GM12878 (cell line): ENCODE measurements at regions not wholly inside any gene's neighbourhood (a gene's known extent, or its start where the extent isn't known, plus 50 kb on each side); places are given as distances from the start of the nearest gene placed in this dataset.

Experiments
- ATAC-seq: fragments of 200-7000 bp; cut with Tn5 transposase; 3 replicates; pipeline ENCODE4 v1.9.1; 2020; ENCODE audit warnings: mild to moderate bottlenecking, moderate library complexity
- BruUV-seq: library from RNA; stranded (reverse); fragments of 400-500 nt; replicated peaks from 2 replicates; lab custom pipeline; 2021; lab: Mats Ljungman, UMichigan
- CTCF ChIA-PET: fragments of 300-600 bp; sonication (Branson Sonifier 250); formaldehyde crosslinking; extraction: SDS; loops from one replicate; lab custom pipeline; 2021; ENCODE audit warnings: inconsistent platforms; lab: Yijun Ruan, JAX
- POLR2A ChIA-PET: fragments of 350-600 bp; formaldehyde crosslinking; extraction: SDS; loops from one replicate; lab custom pipeline; 2021; ENCODE audit warnings: inconsistent platforms; lab: Charles Lee
- RAD21 ChIA-PET: fragments of 300-600 bp; sonication (Branson Sonifier 250); formaldehyde crosslinking; loops from one replicate; lab custom pipeline; 2023; ENCODE audit warnings: antibody characterized with exemption; ENCODE audit not compliant: unreplicated experiment; lab: Charles Lee
- SMC1A ChIA-PET: fragments of 300-600 bp; sonication (Branson Sonifier 250); formaldehyde crosslinking; loops from one replicate; lab custom pipeline; 2023; ENCODE audit not compliant: unreplicated experiment, uncharacterized antibody; lab: Charles Lee
- DNase-seq: peaks from one replicate; pipeline ENCODE4 v3.0.0-alpha.2; 2011; ENCODE audit warnings: low read depth, low spot score
- FAIRE-seq: peaks from 3 replicates; lab custom pipeline; 2011; peaks lifted over from hg19 to GRCh38; lab: Jason Lieb, UNC
- H2AFZ ChIP-seq: 2 replicates; pipeline ENCODE4 v1.6.0; 2011; ENCODE audit warnings: low read depth, low read length, control low read depth; ENCODE audit not compliant: control insufficient read depth
- H3K27ac ChIP-seq: 2 replicates; pipeline ENCODE4 v1.5.1; 2011; ENCODE audit warnings: control low read depth; ENCODE audit not compliant: control insufficient read depth, insufficient read depth
- H3K27me3 ChIP-seq, 2 experiments: replicated peaks in 1 of 2; 2 replicates each; pipeline versions ENCODE4 v1.6.0 to v1.6.1; 2011; ENCODE audit warnings: low read length in 1 of 2; ENCODE audit not compliant: control insufficient read depth in 2 of 2, insufficient read depth in 2 of 2
- H3K36me3 ChIP-seq, 2 experiments: 2 replicates each; pipeline ENCODE4 v1.5.1; 2011; ENCODE audit warnings: low read length in 1 of 2; ENCODE audit not compliant: control insufficient read depth in 2 of 2, insufficient read depth in 2 of 2
- H3K4me1 ChIP-seq: 2 replicates; pipeline ENCODE4 v1.6.1; 2011; ENCODE audit warnings: mild to moderate bottlenecking, low read length, moderate library complexity, mixed read lengths; ENCODE audit not compliant: control insufficient read depth, insufficient read depth
- H3K4me2 ChIP-seq: 2 replicates; pipeline ENCODE4 v1.6.0; 2011; ENCODE audit warnings: control low read depth; ENCODE audit not compliant: control insufficient read depth, insufficient read depth
- H3K4me3 ChIP-seq: fragments of 200-600 bp; sonication (generic); 2 replicates; pipeline ENCODE4 v1.5.1; 2016
- H3K79me2 ChIP-seq: 2 replicates; pipeline ENCODE4 v1.6.0; 2011; ENCODE audit warnings: low read length; ENCODE audit not compliant: control insufficient read depth, insufficient read depth
- H3K9ac ChIP-seq: 2 replicates; pipeline ENCODE4 v1.8.0; 2011; ENCODE audit warnings: low read length, control low read depth, mixed read lengths; ENCODE audit not compliant: control insufficient read depth, insufficient read depth
- H3K9me3 ChIP-seq: replicated peaks from 3 replicates; pipeline ENCODE4 v1.5.1; 2011; ENCODE audit warnings: mild to moderate bottlenecking, low read length; ENCODE audit not compliant: control insufficient read depth, insufficient read depth
- H4K20me1 ChIP-seq: 2 replicates; pipeline ENCODE4 v1.6.0; 2011; ENCODE audit not compliant: control insufficient read depth, insufficient read depth
- FOS ChIP-seq: IDR thresholded peaks from 3 replicates; pipeline ENCODE4 v1.6.1; 2011; ENCODE audit warnings: borderline replicate concordance; ENCODE audit not compliant: insufficient read length; ENCODE audit errors: extremely low read depth
- NRF1 ChIP-seq: conservative IDR thresholded peaks from 2 replicates; pipeline ENCODE4 v1.6.1; 2011; ENCODE audit warnings: mild to moderate bottlenecking, low read depth, low read length, improper control_type of control experiment
- RELB ChIP-seq: fragments of 450-650 bp; IDR thresholded peaks from 2 replicates; pipeline ENCODE4 v1.6.1; 2017; ENCODE audit warnings: low read depth, mild to moderate bottlenecking, moderate library complexity
- SMAD1 ChIP-seq: fragments of 450-650 bp; IDR thresholded peaks from 2 replicates; pipeline ENCODE4 v1.6.1; 2018; ENCODE audit warnings: mild to moderate bottlenecking, low read depth; ENCODE audit not compliant: partially characterized antibody
- SREBF2 ChIP-seq: IDR thresholded peaks from 2 replicates; pipeline ENCODE4 v1.6.1; 2012; ENCODE audit warnings: mild to moderate bottlenecking, low read length
- USF2 ChIP-seq: IDR thresholded peaks from 2 replicates; pipeline ENCODE4 v1.6.1; 2011; ENCODE audit warnings: low read depth, low read length, improper control_type of control experiment, borderline replicate concordance
- YBX1 ChIP-seq: fragments of 450-650 bp; IDR thresholded peaks from 2 replicates; pipeline ENCODE4 v1.6.1; 2016; ENCODE audit warnings: antibody characterized with exemption
- WGBS: methylation state at CpG from one replicate; pipeline ENCODE4 v1.1.6; 2016; ENCODE audit warnings: low lambda C conversion rate; ENCODE audit not compliant: insufficient replicate concordance, insufficient coverage; ENCODE audit errors: missing lambda C conversion rate; 5-methylcytosine and 5-hydroxymethylcytosine counted together
- in situ Hi-C: fragments of 300-500 bp; cut with MboI; formaldehyde crosslinking; loops from 9 replicates; pipeline ENCODE4 v1.14.3; 2018; ENCODE audit warnings: mixed read lengths
- intact Hi-C: fragments of 100-400 bp; cut with micrococcal nuclease; formaldehyde crosslinking; loops from one replicate; pipeline ENCODE4 v1.14.2; 2022; ENCODE audit not compliant: unreplicated experiment

- Histone ChIP-seq H3K4me3 (no peak overlapping the region), H3K9ac (no peak overlapping the region), H2AFZ (no peak overlapping the region), H4K20me1 (no peaks in the 10 kb centered on the region), H3K27me3 (no peaks in the 10 kb centered on the region), H3K4me1 (no peaks in the 10 kb centered on the region), H3K27ac (no peak overlapping the region), H3K79me2 (no peaks in the 10 kb centered on the region), H3K36me3 (no peaks in the 10 kb centered on the region), H3K4me2 (no peak overlapping the region), H3K9me3 (no peaks in the 10 kb centered on the region)
- intact Hi-C loops (loop anchor here (1.0 to 5.0 kb wide), 3 partner anchors 138 to 601 kb away; partner anchors contain the start of gene TRIB2), in situ Hi-C loops (no loop called here)
- DNase-seq = no peak
- SMC1A ChIA-PET = interaction anchor here (0.7 to 1.3 kb wide), 3 partner anchors 13 to 500 kb away, joined by 3 to 5 read pairs (median 3); no protein-coding TSS in a partner anchor
- no peak for FAIRE-seq
- ATAC-seq = no peak
- CTCF ChIA-PET = interaction anchor here (1.6 kb wide), 1 partner anchor 15 kb away, joined by 5 read pairs; no protein-coding TSS in a partner anchor
- 99% methylated on average over 4 of the region's 4 CpGs for WGBS
- BruUV-seq = no TSS peak
- RAD21 ChIA-PET = interaction anchor here (2.3 kb wide), 1 partner anchor 286 kb away, joined by 13 read pairs; no protein-coding TSS in a partner anchor
- TF ChIP-seq SMAD1 (no peak), NRF1 (no peak), YBX1 (no peak), RELB (no peak), FOS (no peak), SREBF2 (no peak), USF2 (no peak)
- POLR2A ChIA-PET = no interaction called here
Measured at GRCh38 chr2:12429779-12430406, 286.8 kb upstream of the TRIB2 start.
